HUES6 (cell line): ENCODE measurements at regions not wholly inside any gene's neighbourhood (a gene's known extent, or its start where the extent isn't known, plus 50 kb on each side); places are given as distances from the start of the nearest gene placed in this dataset.
"Not testable (repeated sequence)": the region's sequence is repeated elsewhere in the genome, so short reads cannot be mapped to it uniquely, and the experiment has no call there.

Source experiments
- H3K27ac ChIP-seq: 2 replicates; pipeline ENCODE4 v1.7.0; 2013; ENCODE audit warnings: low read depth, mild to moderate bottlenecking, low read length, inconsistent platforms
- H3K27me3 ChIP-seq: 2 replicates; pipeline ENCODE4 v1.6.1; 2013; ENCODE audit warnings: low read length; ENCODE audit not compliant: control insufficient read depth, insufficient read depth
- H3K36me3 ChIP-seq: 2 replicates; pipeline ENCODE4 v1.6.1; 2013; ENCODE audit warnings: low read length; ENCODE audit not compliant: control insufficient read depth, insufficient read depth
- H3K4me1 ChIP-seq: 2 replicates; pipeline ENCODE4 v1.6.1; 2013; ENCODE audit warnings: low read length; ENCODE audit not compliant: control insufficient read depth, insufficient read depth
- H3K4me3 ChIP-seq: 2 replicates; pipeline ENCODE4 v1.5.1; 2013; ENCODE audit warnings: low read depth, low read length
- H3K9ac ChIP-seq: one replicate; pipeline ENCODE4 v1.6.1; 2013; ENCODE audit warnings: mild to moderate bottlenecking, low read length
- H3K9me3 ChIP-seq: 2 replicates; pipeline ENCODE4 v1.6.1; 2013; ENCODE audit warnings: low read depth, low read length; ENCODE audit not compliant: control insufficient read depth, insufficient read depth

DNA sequence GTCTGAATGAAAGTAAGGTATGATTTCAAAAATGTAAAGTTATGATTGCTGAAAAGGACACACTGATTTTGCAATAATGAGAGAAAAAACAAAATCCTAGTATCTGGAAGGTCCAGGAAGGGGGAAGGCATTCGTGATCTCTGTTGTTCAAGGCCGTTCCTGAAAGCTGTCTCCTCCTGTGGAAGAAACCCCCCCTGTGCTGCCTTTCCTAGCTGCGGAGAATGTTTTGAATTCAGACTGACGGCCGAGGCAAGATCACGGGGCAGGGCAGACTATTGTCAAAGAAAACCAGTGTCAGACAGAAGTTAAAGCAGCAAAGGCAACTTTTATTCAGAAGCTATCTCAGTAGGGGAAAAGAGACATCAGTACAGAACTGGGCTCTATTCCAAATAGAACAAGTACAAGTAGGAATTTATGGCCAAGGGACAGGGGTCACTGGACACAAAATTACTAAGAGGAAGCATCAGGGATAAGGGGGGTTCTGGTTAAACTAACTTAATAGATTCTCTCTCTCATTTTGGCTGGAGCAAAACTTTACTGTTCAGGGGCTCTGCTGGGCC is 61.9 kb upstream of the IGFBPL1 start:
- Histone ChIP-seq H3K4me1 (peaks cover 37% of the 10 kb centered on the region), H3K9ac (peak overlapping the region; percentile 12), H3K36me3 (no peaks in the 10 kb centered on the region)

DNA sequence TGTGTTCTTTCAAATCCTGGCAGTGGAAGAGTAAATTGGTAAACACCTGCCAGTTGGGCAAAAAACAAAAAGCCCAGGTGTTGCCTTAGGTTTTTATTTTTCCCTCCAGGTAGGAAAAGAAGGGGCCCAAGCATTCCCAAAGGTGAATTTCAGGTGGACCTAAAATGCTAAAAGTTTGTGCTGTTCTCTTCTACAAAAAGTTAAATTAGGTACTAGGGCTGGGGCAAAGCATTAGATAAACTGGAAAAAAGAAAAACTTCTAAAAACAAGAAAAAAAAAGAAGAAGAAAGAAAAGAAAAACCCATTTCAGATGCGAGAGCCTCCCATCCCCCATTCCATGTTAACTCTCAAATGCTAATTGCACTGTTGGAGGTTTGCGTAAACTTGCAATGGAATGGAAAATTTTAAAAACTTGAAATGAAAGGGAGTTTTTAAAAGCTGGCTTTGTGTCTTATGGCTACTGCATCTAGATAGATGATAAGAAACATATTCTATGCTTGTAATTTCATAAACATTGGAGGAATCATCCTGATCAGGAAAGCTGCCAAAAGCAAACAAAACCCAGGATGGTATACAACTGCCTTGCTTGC is 59.9 kb upstream of the IGFBPL1 start:
- H3K9ac ChIP-seq, H3K9me3 ChIP-seq, H3K4me3 ChIP-seq, H3K27me3 ChIP-seq, H3K36me3 ChIP-seq: not testable (repeated sequence)
- Histone ChIP-seq H3K27ac (peak overlapping the region; percentile 66), H3K4me1 (peaks cover 37% of the 10 kb centered on the region)

More for the DNA sequence above, 61.9 kb upstream of the IGFBPL1 start:
- Histone ChIP-seq H3K9me3 (no peaks in the 10 kb centered on the region), H3K27me3 (no peaks in the 10 kb centered on the region), H3K4me3 (no peak overlapping the region), H3K27ac (0 out of 2 replicates have a peak overlapping the region, but pooled peaks have one; percentile 38)

DNA sequence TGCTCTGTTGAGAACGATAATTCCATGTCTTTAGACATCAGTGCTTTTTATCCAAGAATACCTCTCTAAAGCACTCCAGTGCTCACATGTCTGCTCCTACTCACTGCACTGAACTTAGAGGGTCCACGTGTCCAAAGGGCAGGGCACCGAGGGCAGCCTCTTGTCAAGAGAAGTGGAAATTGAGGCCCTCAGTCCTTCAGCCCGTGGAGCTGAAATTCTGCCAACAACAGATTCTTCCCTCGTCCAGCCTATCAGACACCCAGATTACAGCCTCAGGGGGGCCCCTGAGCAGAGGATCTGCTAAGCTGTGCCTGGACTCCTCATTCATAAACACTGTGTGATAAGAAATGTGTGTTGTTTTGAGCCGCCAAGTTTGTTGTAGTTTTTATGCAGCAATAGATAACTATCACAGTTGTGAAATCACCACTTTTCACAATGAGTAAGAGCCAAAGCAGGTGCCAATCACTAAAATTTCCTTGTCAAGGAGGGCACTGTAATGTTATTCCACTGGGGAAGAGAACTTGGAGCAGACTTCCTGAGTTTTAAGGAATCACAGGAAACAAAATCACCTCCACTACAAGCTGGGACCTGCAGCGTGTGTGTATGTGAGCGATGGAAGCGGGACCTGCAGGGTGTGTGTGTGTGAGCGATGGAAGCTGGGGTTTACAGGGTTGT is 58.8 kb upstream of the IGFBPL1 start:
- Histone ChIP-seq H3K36me3 (no peaks in the 10 kb centered on the region), H3K9me3 (no peaks in the 10 kb centered on the region), H3K27ac (no peak overlapping the region), H3K4me1 (peaks cover 37% of the 10 kb centered on the region), H3K27me3 (no peaks in the 10 kb centered on the region), H3K9ac (no peak overlapping the region), H3K4me3 (0 out of 2 replicates have a peak overlapping the region, but pooled peaks have one; percentile 1)

DNA sequence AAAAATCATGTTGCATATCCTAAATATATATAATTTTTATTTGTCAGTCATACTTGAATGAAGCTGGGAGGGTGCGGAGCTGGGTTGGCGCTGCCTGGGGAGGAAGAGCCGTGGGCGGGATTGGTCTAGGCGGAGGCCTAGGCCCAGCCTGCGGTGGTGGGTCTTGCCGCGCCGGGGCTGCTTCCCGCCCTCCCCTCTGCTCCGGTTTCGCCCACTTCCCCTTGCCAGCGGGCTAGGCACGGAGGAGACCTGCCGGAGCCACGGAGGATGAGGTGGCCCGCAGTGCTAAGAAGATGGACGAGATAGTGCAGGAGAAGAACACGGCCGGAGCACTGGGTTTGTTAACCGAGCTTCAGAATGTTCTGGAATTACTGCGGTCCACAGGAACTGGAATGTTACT is 54.0 kb upstream of the IGFBPL1 start:
- H3K9ac ChIP-seq: no peak overlapping the region
- H3K36me3 ChIP-seq: no peaks in the 10 kb centered on the region
- H3K27ac ChIP-seq: no peak overlapping the region
- no peaks in the 10 kb centered on the region for H3K27me3 ChIP-seq
- 0 out of 2 replicates have a peak, but pooled peaks cover 2% of the 10 kb centered on the region for H3K9me3 ChIP-seq
- no peak overlapping the region for H3K4me3 ChIP-seq
- H3K4me1 ChIP-seq: peaks cover 7% of the 10 kb centered on the region

DNA sequence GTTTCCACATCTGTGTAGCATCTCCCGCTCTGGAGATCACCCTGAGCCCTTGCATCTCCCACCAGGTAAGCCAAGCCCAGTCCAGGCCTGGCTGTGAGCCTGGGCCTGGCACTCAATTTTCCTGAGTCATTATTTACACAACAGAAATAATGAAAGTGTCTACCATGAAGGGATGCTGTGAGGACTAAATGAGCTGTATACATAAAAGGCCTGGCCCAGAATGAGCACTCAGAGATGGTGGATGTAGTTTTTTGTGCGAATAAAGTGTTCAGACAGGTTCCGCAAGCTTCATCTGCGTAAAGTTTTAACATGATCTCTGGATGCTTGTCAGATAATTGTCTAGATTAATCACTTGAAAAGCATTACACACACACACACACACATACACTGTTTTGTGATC is 50.2 kb upstream of the IGFBPL1 start:
- not testable (repeated sequence) for H3K27ac ChIP-seq, H3K27me3 ChIP-seq, H3K36me3 ChIP-seq, H3K4me3 ChIP-seq, H3K9me3 ChIP-seq, H3K9ac ChIP-seq, H3K4me1 ChIP-seq
